Activated naive CD8-positive, alpha-beta T cell treated with anti-CD3 and anti-CD28 coated beads, Interleukin-2, amount 10 ng/mL, durations not matched to agents 7 days and 5 days (primary cell): ENCODE measurements at regions not wholly inside any gene's neighbourhood (a gene's known extent, or its start where the extent isn't known, plus 50 kb on each side); places are given as distances from the start of the nearest gene placed in this dataset.
"Not testable (repeated sequence)": the region's sequence is repeated elsewhere in the genome, so short reads cannot be mapped to it uniquely, and the experiment has no call there.

Source experiments
- ATAC-seq: fragments of 150-1000 bp; cut with Tn5 transposase; one replicate; pipeline ENCODE4 v1.10.0; 2021; ENCODE audit warnings: low read depth, moderate library complexity
- POLR2A ChIA-PET: fragments of 350-600 bp; sonication (Branson Sonifier 250); formaldehyde crosslinking; loops from one replicate; lab custom pipeline; 2021; ENCODE audit warnings: antibody characterized with exemption; lab: Charles Lee
- DNase-seq: peaks from one replicate; pipeline ENCODE4 v3.0.0; 2021
- H3K27ac Mint-ChIP-seq: one replicate; pipeline ENCODE4 v1.8.0; 2022; ENCODE audit warnings: mild to moderate bottlenecking, mixed read lengths
- H3K27me3 Mint-ChIP-seq: one replicate; pipeline ENCODE4 v1.8.0; 2022; ENCODE audit warnings: mild to moderate bottlenecking, moderate library complexity, mixed read lengths
- H3K36me3 Mint-ChIP-seq: one replicate; pipeline ENCODE4 v1.8.0; 2021; ENCODE audit warnings: mild to moderate bottlenecking, mixed read lengths
- H3K4me1 Mint-ChIP-seq: one replicate; pipeline ENCODE4 v1.8.0; 2021; ENCODE audit warnings: mixed read lengths
- H3K4me3 Mint-ChIP-seq: one replicate; pipeline ENCODE4 v1.8.0; 2022; ENCODE audit warnings: mild to moderate bottlenecking, moderate library complexity, mixed read lengths
- H3K9me3 Mint-ChIP-seq: one replicate; pipeline ENCODE4 v1.8.0; 2021; ENCODE audit warnings: mixed read lengths

- Mint-ChIP-seq H3K9me3 (no peaks in the 10 kb centered on the region), H3K27ac (no peak overlapping the region), H3K36me3 (no peaks in the 10 kb centered on the region), H3K4me3 (no peak overlapping the region), H3K27me3 (no peaks in the 10 kb centered on the region), H3K4me1 (no peaks in the 10 kb centered on the region)
- DNase-seq, result no peak
- POLR2A ChIA-PET, result no interaction called here
- no peak for ATAC-seq
These were observed 558.2 kb upstream of the USP24 start for GRCh38 chr1:55773211-55773940.

- H3K27me3 Mint-ChIP-seq, result no peaks in the 10 kb centered on the region
- DNase-seq (no peak), ATAC-seq (no peak)
- no peaks in the 10 kb centered on the region for H3K36me3 Mint-ChIP-seq
- no peaks in the 10 kb centered on the region for H3K9me3 Mint-ChIP-seq
- POLR2A ChIA-PET, result no interaction called here
- no peak overlapping the region for H3K27ac Mint-ChIP-seq
- H3K4me3 Mint-ChIP-seq, result no peak overlapping the region
- no peaks in the 10 kb centered on the region for H3K4me1 Mint-ChIP-seq
These were observed 553.3 kb upstream of the USP24 start for GRCh38 chr1:55768327-55768952.

- H3K9me3 Mint-ChIP-seq, result no peaks in the 10 kb centered on the region
- ATAC-seq (no peak), DNase-seq (no peak)
- H3K4me1 Mint-ChIP-seq, result no peaks in the 10 kb centered on the region
- H3K4me3 Mint-ChIP-seq, result no peak overlapping the region
- no peak overlapping the region for H3K27ac Mint-ChIP-seq
- no peaks in the 10 kb centered on the region for H3K27me3 Mint-ChIP-seq
- no peaks in the 10 kb centered on the region for H3K36me3 Mint-ChIP-seq
- POLR2A ChIA-PET, result no interaction called here
These were observed 552.0 kb upstream of the USP24 start for GRCh38 chr1:55767171-55767570.

- H3K4me3 Mint-ChIP-seq, ATAC-seq, POLR2A ChIA-PET, H3K4me1 Mint-ChIP-seq, DNase-seq, H3K27ac Mint-ChIP-seq, H3K36me3 Mint-ChIP-seq, H3K9me3 Mint-ChIP-seq, H3K27me3 Mint-ChIP-seq: not testable (repeated sequence)
These were observed 550.3 kb upstream of the USP24 start for GRCh38 chr1:55765505-55765904.

GRCh38 chr1:55751776-55752175, 536.6 kb upstream of the USP24 start:
- no peak overlapping the region for H3K27ac Mint-ChIP-seq

GRCh38 chr1:55750628-55750995, 535.4 kb upstream of the USP24 start:
- Mint-ChIP-seq H3K4me1 (no peaks in the 10 kb centered on the region), H3K4me3 (no peak overlapping the region)
- ATAC-seq, result no peak

More at GRCh38 chr1:55751776-55752175, 536.6 kb upstream of the USP24 start:
- POLR2A ChIA-PET, result no interaction called here
- peaks cover 4% of the 10 kb centered on the region for H3K27me3 Mint-ChIP-seq
- no peaks in the 10 kb centered on the region for H3K4me1 Mint-ChIP-seq
- H3K4me3 Mint-ChIP-seq, result no peak overlapping the region
- DNase-seq (no peak), ATAC-seq (no peak)
- no peaks in the 10 kb centered on the region for H3K36me3 Mint-ChIP-seq
- no peaks in the 10 kb centered on the region for H3K9me3 Mint-ChIP-seq

GRCh38 chr1:55749975-55750627, 534.9 kb upstream of the USP24 start:
- H3K27me3 Mint-ChIP-seq, result peaks cover 1% of the 10 kb centered on the region
- H3K4me1 Mint-ChIP-seq, result no peaks in the 10 kb centered on the region
- no peaks in the 10 kb centered on the region for H3K36me3 Mint-ChIP-seq
- H3K9me3 Mint-ChIP-seq, result no peaks in the 10 kb centered on the region
- POLR2A ChIA-PET, result no interaction called here
- DNase-seq (no peak), ATAC-seq (no peak)
- no peak overlapping the region for H3K27ac Mint-ChIP-seq
- no peak overlapping the region for H3K4me3 Mint-ChIP-seq

More at GRCh38 chr1:55750628-55750995, 535.4 kb upstream of the USP24 start:
- POLR2A ChIA-PET, result no interaction called here
- Mint-ChIP-seq H3K27ac (no peak overlapping the region), H3K9me3 (no peaks in the 10 kb centered on the region), H3K27me3 (peaks cover 2% of the 10 kb centered on the region), H3K36me3 (no peaks in the 10 kb centered on the region)
- no peak for DNase-seq

GRCh38 chr1:55747408-55747841, 532.3 kb upstream of the USP24 start:
- no peaks in the 10 kb centered on the region for H3K9me3 Mint-ChIP-seq
- DNase-seq (no peak), ATAC-seq (no peak)
- H3K4me3 Mint-ChIP-seq, result no peak overlapping the region
- POLR2A ChIA-PET, result no interaction called here
- H3K27ac Mint-ChIP-seq, result no peak overlapping the region
- H3K27me3 Mint-ChIP-seq, result no peaks in the 10 kb centered on the region
- no peaks in the 10 kb centered on the region for H3K36me3 Mint-ChIP-seq
- H3K4me1 Mint-ChIP-seq, result no peaks in the 10 kb centered on the region

- Mint-ChIP-seq H3K9me3 (no peaks in the 10 kb centered on the region), H3K4me1 (no peaks in the 10 kb centered on the region), H3K36me3 (no peaks in the 10 kb centered on the region), H3K4me3 (no peak overlapping the region), H3K27me3 (no peaks in the 10 kb centered on the region), H3K27ac (no peak overlapping the region)
- POLR2A ChIA-PET, result no interaction called here
- no peak for DNase-seq
- ATAC-seq, result no peak
These were observed 531.5 kb upstream of the USP24 start for GRCh38 chr1:55746710-55747109.

- no peaks in the 10 kb centered on the region for H3K36me3 Mint-ChIP-seq
These were observed 526.4 kb upstream of the USP24 start for GRCh38 chr1:55741516-55741915.

GRCh38 chr1:55735106-55735505, 519.9 kb upstream of the USP24 start:
- DNase-seq (no peak), ATAC-seq (no peak)
- H3K9me3 Mint-ChIP-seq, result no peaks in the 10 kb centered on the region
- H3K4me1 Mint-ChIP-seq, result no peaks in the 10 kb centered on the region
- H3K36me3 Mint-ChIP-seq, result no peaks in the 10 kb centered on the region
- no peak overlapping the region for H3K4me3 Mint-ChIP-seq
- POLR2A ChIA-PET, result no interaction called here
- no peak overlapping the region for H3K27ac Mint-ChIP-seq
- no peaks in the 10 kb centered on the region for H3K27me3 Mint-ChIP-seq

More at GRCh38 chr1:55741516-55741915, 526.4 kb upstream of the USP24 start:
- DNase-seq, result no peak
- H3K4me1 Mint-ChIP-seq, result no peaks in the 10 kb centered on the region
- POLR2A ChIA-PET, result no interaction called here
- no peak overlapping the region for H3K4me3 Mint-ChIP-seq
- H3K27ac Mint-ChIP-seq, result no peak overlapping the region
- no peaks in the 10 kb centered on the region for H3K9me3 Mint-ChIP-seq
- no peak for ATAC-seq
- H3K27me3 Mint-ChIP-seq, result no peaks in the 10 kb centered on the region

GRCh38 chr1:55726994-55727393, 511.8 kb upstream of the USP24 start:
- H3K9me3 Mint-ChIP-seq, result no peaks in the 10 kb centered on the region
- POLR2A ChIA-PET, result no interaction called here

GRCh38 chr1:55725378-55725777, 510.2 kb upstream of the USP24 start:
- DNase-seq (no peak), ATAC-seq (no peak)
- no peak overlapping the region for H3K4me3 Mint-ChIP-seq
- no peaks in the 10 kb centered on the region for H3K36me3 Mint-ChIP-seq
- H3K27me3 Mint-ChIP-seq, result no peaks in the 10 kb centered on the region
- POLR2A ChIA-PET, result no interaction called here
- no peaks in the 10 kb centered on the region for H3K9me3 Mint-ChIP-seq
- no peaks in the 10 kb centered on the region for H3K4me1 Mint-ChIP-seq
- H3K27ac Mint-ChIP-seq, result no peak overlapping the region

More at GRCh38 chr1:55726994-55727393, 511.8 kb upstream of the USP24 start:
- no peaks in the 10 kb centered on the region for H3K4me1 Mint-ChIP-seq
- no peaks in the 10 kb centered on the region for H3K27me3 Mint-ChIP-seq
- ATAC-seq (no peak), DNase-seq (no peak)
- no peaks in the 10 kb centered on the region for H3K36me3 Mint-ChIP-seq
- no peak overlapping the region for H3K4me3 Mint-ChIP-seq
- H3K27ac Mint-ChIP-seq, result no peak overlapping the region
